ENCODE measurements at regions not wholly inside any gene's neighbourhood (a gene's known extent, or its start where the extent isn't known, plus 50 kb on each side); places are given as distances from the start of the nearest gene placed in this dataset.

DNA sequence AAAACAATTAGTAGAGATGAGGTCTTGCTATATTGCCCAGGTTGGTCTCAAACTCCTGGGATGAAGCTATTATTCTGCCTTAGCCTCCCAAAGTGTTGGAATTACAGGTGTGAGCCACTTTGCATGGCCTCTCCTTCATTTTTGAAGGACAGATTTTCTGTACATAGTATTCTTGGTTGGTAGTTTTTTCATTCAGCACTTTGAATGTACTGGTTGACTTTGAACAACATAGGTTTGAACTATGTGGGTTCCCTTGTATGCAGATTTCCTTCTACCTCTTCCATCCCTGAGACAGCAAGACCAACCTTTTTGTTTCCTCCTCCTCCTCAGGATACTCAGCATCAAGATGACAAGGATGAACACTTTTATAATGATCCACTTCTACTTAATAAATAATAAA is 436.4 kb downstream of the QKI start:
- no peak for DNase-seq

DNA sequence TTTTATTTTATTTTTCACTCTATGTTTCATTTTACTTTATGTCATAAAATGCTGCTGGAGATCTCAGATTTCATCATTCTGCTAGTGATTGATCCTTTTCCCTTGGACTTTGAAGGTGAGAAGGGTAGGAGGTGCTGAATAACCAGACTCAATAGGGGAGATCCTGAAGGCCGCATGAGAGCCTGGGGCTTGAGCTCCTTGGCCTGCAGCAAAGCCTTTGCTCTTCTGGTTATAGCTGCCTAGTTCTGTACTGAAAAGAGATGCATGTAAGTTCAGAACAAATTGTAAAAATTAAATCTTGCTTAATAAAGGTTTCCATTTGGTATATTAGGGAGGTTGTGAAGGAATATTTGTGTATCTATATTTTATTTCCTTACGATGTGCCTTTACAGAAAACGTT is 430.2 kb downstream of the QKI start:
- no peak for DNase-seq

DNA sequence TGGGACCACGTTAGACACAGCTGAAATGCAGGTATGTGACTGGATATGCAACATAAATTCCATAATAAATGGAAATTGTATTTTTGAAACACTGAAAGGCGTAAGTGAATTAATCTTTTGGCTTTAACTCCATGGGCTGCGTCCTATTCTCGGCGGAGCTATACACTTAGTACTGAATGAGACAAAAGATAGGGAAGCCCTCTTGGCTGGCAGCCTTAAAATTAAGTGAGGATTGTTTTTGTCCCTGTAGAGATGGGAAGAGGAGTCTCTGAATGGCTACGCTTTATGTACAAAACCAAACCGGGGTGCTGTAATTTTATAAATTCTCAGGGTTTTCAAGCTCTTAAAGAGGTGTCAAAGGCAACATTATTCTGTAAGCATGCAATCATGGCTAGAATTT is 429.8 kb downstream of the QKI start:
- no peak for DNase-seq

DNA sequence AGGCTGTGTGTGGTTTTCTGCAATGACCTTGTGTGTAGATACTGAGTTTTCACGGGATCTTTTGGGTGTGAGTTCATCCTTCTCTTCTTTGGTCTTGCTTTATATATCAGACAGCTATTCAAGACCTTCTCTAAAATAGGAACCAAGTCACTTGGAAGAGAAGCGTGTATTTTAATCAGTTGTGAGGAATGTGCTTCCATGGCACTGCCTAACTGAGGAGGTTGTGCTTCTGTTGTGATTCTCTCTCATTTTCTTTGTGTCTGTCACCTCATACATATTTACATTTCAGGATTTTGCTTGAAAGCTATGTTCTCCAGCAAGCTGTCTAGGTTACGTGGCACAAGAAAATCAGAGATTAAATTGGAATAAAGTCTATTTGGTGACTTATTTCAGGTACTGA is 428.7 kb downstream of the QKI start:
- DNase-seq: no peak

DNA sequence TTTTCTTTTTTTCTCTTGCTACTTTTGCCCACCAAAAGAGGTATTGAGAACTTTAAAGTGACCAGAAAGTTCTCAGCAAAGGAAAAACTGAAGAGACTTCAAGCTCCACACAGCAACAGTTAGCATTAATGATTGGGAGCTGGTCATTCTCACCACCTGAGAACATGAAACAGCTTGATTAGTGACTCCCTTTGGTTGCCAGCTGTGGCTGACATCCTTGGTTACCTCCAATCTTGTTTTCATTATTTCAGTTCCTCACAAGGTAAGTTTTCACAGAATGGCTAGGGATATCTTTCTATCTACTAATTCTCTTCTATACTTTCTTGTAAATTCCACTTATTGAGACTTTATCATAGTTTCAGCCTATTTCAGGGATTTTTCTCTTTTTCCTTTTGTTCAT is 427.9 kb downstream of the QKI start:
- DNase-seq: no peak

DNA sequence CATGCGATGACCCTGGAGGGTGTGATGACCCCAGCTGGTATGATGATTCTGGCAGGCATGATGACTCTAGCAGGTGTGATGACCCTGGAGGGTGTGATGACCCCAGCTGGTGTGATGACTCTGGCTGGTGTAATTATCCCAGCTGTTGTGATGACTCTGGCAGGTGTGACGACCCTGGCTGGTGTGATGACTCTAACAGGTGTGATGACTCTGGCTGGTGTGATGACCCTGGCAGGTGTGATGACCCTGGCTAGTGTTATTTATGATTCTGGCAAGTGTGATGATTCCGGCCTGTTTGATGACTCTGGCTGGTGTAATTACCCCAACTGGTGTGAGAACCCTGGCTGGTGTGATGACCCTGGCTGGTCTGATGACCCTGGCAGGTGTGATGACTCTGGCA is 427.2 kb downstream of the QKI start:
- no peak for DNase-seq

DNA sequence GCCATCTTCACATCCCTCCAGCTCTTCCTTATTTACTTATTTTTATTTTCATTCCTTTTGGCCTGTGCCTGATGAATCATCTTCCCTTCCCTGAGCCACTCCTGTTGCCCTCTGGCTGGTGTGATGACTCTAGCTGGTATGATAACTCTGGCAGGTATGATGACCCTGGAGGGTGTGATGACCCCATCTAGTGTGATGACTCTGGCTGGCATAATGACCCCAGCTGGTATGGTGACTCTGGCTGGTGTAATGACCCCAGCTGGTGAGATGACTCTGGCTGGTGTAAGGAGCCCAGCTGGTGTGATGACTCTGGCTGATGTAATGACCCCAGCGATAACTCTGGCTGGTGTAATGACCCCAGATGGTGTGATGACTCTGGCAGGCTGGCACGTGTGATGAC is 426.8 kb downstream of the QKI start:
- no peak for DNase-seq

DNA sequence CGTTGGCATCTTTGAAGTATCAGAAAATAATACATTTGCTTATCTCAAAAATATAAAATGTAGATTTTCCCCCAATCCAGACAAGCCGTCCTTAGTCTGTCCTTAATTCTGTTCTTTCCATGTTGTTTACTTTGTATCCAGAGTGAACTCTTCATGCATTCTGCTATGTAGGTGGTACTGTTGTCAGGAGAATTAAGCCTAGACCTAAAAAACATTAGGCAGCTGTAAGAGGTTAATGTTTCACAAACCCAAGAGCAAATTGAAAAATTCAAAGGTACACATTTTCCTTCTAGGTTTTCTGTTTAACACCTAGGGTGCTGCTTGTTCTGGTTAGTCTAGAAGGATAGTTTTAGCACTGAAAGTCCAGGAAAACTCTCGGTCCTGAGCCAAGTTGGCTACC is 426.4 kb downstream of the QKI start:
- DNase-seq: no peak

DNA sequence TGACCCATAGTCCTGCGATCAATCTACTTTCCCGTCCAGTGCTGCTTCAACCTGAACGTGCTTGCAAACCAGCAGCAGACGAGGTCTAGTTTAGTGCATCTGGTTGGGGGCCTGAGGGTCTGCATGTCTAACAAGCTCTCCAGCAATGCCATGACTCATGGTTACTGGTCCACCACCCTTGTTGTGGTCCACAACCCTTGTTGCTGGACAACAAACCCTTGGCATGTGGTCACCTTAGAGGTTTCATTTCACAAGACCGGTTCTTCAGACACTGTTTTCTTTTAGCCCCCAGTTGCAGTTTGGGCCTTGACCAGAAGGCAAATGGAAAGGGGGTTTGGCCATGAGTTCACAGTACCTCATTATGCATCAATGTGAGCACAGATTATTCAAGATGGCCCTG is 424.8 kb downstream of the QKI start:
- no peak for DNase-seq

DNA sequence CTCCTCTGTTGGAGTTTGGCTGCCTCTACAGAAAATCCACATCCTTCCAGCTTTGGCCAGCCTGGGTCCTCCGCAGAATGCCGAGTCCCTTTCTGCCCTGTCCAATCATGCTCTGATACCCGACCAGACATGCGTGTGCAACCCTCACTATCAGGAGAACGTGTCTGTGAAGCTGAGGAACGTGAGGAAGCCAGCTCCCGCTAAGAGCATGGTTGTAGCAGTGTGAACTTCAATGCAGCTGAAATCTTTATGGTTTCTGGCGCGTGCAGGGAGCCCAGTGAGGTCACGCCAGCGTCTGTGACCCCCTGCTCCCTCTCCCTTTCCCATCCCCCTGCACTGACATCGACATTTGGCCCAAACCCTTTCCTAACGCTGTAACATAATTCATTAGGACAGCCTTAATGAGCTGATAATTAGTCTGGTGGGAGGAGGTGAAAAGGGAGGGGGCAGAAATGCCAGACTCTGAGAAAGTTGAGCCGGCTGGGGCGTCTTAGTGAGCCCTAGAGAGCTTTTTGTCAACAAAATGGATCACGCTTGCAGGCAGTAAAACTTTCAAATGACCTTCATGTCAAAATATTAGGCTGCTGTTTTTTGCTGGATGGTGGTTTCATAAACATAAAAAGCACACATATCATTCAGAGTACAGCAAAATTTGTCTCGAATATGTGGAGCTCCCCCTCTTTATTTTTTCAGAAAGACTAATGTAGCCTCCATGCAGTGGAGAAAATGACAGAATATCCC is 423.3 kb downstream of the QKI start:
- DNase-seq: no peak

DNA sequence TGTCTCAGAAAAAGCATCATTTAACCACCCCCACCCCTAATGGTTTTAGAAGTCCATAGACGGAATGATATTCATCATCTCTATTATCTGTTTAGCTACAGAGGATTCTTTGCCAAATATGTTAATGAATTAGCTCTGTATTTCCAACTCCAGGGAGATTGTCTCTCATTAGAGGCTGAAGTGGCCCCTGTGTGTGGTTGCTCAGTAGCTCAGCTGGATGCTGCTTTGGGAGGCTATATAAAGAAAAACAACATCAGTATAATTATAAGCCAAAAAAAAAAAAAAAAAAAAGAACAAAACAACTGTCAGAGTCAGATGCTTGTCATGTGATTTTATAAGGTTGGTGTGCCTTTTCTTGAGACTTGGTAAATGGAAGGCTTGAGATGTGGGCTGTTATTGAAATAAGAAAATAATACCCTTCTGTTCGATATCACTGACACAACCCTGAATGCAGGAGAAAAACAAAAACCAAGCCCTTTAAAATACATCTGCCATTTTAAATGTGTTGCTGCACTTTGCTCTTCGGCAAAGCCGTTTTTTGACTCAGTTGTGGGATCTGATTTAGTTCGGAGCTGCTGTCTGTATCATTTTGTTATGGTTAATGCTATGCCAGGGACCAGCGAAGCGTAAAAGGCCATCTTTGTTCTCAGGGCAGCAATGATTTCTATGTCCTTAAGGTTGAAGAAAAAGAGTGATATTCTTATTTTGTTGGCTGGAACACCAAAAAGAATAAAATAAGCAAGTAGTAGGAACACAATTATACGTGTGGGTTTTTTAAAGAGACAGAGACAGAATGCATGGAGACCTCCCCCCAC is 422.6 kb downstream of the QKI start:
- no peak for DNase-seq

DNA sequence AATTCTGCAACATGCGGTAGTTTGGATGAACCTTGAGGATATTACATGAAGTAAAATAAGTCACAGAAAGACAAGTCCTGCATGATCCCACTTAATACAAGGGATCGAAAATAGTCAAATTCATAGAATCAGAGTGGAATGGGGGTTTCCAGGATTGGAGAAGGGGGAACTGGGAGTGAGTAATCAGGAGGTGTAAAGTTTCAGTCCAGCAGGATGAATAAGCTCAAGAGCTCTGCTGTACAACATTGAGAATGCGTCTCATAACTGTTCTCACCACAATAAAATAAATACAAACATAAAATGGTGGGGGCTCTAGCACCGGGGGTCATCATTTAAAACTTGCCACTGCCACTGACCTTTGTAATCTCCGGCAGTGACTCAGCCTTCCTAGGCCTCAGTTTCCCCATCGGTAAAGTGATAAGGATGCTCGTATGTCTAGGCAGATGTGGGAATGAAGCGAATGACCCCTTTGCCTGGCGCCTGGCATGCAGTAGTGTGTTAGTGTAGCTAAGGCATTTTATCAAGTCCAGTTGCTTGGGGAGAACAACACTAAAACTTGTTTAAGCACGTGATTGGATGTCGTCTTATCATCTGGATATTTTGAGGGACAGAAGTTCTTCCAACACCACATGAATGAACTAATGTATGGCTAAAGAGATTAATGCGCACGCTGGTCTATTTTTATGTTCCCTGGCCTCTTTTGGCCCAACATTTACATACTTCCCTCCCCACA is 421.1 kb downstream of the QKI start:
- DNase-seq: no peak

DNA sequence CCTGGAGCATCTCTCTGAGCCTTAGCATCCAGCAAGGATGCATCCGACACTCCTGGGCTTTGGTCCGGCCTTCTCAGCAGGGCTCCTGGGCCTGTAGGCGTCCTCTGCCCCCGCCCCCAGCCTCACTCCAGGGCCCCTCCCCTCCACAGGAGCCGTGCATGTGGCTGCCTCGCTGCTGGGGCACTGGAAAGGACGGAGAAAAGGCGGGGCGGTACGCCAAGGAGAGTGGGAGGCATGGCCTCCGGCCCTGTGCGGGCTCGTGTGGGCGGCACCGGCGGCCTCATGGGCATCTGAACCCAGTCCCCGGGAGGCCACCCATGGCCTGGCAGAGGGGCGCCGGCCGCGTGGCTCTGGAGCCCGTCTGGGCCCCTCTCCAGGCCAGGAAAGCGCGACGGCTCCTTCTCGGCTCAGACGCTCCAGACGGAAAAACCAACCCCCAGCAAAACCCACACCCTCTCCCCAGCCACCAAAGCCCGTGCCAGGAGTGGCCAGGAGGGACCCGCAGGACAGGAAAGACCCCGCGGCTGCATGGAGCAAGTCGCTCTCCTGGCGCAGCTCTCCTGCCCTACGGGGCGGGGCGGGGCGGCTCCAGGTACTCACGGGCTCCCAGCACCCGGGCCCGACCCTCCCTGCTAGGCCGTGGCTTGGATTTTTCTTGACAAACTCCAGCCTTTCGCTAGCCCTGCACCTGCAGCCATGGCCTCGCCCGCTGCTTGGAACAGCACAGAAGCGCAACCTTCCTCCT is 419.9 kb downstream of the QKI start:
- DNase-seq: no peak

DNA sequence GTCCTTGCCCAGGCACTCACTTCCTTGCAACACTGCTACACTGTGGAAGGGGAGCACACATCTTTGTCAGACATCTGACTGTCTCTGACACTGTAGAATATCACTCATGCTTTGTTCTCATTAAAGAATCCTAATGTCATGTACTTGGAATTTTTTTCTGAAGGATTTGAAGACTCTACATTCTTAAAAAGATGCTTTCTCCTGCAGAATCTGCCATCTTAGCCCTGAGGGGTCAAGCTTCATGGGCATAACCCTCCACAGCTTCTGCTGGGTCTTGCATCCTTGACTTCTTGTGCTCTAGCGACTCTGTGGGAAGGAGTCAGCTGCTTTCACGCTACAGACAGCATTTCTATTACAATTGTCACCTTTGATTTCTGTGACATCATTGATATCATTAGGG is 417.2 kb downstream of the QKI start:
- no peak for DNase-seq

DNA sequence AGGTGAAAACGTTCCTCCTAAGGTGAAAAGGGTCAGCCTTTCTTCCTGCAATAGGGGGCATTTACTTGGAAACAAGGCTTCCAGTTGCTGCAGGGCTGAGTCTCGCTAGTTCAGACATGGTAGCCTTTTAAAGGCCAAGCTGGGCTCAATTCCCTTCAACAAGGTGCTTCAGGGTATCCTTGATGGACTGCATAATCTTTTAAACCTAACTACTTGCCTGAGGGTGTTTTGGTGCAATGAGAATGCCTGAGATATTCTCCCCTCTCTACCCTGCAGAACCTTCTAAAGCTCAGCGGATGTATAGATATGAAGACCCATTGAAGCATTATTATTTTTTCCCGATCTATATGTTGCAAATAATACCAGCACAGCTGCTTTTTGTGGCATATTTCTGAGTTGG is 416.1 kb downstream of the QKI start:
- no peak for DNase-seq

DNA sequence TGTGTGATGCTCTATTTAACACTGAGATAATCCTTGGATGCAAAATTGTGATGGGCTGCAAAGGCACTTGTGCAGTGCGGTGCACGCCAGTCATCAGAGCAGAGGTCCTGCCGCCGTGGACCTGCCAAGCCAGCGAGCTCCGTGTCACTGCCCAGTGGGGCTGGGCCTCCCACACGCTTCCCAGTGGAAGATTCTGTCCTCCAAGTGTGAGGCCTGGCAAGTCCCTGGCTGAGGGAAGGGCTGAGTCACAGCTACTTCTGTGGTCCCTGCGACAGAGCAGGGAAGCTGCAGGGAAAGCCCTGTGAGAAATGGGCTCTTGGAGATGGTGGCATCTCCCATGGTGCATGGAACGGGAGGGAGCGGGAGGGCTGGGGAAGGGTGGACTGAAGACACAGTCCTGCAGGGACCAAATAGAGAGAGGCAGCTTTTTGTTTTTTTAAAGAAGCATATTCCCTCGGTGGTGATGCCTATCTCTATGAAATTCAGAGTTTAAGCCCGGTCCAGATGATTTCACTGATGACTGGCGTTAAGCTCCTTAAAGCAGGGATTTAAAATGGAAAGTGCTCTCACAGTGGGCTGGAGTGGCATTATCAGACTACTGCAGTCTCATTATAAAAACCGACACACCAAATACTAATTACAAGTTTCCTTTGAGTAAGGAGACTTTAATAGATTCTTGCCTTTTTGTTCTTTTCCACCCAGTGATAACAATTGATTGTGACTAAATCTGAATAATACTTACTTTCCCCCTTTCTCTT is 413.7 kb downstream of the QKI start:
- no peak for DNase-seq

DNA sequence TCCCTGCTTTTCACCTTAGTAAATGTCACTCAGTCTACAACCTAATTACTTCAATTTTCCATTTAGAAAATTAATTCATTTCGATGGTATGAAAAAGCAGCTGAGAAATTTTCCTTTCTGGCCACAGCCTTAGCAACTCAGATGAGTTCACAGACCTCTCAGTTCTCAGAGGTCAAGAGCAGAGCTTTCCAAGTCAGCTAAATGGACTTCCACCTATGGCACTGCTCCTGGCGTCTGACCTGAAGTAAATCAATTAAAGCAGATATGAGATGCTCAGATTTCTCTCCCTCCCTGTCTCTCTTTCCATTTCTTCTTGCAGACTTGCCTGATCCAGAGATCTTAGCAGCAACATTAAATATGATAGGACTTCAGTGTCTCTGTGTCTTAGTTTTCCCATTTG is 412.6 kb downstream of the QKI start:
- no peak for DNase-seq

DNA sequence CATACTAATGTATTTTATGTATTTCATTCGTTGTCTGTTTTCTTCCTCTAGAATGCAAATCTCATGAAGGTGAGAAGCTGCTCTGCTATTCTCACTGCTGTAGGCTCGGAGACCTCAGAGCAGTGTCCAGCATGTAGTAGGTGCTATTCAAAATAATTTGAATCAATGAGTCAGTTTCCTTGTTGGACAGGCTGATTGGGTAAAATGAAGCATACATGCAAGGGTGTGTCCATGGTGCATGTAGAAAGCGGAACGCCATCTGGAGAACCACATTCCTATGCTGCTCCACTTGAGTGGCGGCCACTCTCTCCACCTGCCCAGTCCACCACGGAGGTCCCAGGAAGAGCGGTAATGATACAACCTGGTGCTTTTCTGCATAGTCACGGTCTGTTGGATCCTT is 412.1 kb downstream of the QKI start:
- DNase-seq: no peak

DNA sequence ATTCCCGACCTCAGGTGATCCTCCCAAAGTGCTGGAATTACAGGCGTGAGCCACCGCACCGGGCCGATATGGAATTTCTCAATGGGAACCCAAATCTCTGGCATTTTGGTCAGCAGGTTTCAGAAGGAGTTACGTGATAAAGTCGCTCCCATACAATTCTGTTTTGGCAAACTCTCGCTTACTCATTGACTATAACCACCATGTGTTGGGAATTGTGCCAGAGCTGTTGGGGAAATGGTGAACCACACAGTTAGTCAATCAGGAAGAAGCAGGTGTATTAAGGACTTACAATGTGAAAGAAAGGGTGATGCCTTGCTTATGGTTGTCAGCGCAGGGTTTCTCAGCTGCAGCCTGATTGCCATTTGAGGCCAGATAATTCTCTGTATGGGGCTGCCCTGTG is 410.5 kb downstream of the QKI start:
- DNase-seq: no peak

DNA sequence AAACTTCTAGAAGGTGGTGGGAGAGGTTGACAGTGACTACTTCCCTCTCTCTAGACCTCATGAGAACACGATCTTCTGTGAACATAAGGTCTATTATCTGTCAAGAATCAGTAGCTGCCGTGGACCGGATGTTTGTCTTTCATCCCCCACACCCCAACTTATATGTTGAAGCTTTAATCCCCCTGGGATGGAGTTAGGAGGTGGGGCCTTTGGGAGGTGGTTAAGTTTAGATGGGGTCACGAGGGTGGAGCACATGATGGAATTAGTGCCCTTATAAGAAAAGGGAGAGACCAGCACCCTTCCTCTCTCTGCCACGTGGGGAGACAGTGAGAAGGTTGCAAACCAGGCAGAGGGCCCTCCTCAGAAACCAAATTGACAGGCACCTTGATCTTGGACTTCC is 409.1 kb downstream of the QKI start:
- no peak for DNase-seq

DNA sequence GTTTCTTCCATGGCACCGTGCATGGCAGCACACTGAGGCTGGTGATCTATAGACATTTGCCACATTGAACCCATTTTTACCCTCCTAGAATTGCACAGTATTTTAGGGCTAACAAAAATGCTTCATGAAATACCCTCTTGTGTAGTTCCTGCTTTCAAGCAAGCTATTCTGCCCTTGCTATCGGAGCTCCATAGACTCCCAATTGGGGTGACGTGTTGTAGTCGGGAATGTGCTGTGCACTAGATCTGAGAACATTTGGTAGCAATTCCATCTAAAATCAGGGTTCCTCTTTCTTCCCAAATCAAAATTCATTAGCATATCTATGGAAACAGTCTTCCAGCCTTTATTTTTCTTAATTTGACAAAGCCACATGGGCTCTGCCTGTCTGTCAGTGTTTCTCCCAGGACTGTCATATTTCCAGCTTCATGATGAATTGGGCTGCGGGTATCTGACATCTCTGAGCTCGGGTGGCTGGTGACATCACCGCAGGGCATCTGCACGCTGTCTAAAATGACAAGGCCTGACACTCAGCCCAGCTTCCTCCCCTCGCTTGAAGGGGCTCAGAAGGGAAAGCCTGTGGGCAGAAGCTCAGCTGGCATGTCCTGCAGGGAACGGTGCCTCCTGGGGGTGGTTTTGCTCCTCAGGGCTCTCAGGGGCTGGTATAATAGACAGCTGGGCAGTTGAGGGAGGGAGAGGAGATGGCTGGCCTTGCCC is 406.4 kb downstream of the QKI start:
- no peak for DNase-seq

DNA sequence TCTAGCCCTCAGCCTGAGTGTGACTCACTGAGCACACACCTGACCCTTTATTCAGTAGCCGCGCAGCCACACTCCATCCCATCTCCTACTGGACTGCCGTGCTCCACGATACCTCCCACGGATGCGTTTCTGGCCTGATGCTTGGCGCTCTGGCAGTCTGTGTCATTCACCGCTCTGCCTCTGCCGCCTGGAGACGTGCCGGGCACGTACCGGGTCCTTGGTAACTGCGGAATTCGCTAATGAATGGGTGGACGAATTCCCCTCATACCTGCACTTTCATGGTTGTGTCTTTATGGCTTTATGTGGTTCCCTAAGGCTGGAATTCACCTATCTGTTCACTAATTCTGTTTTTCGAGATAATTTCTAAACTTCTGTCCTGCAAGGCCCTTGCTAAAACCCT is 405.7 kb downstream of the QKI start:
- DNase-seq: no peak
